ENCODE measurements at regions not wholly inside any gene's neighbourhood (a gene's known extent, or its start where the extent isn't known, plus 50 kb on each side); places are given as distances from the start of the nearest gene placed in this dataset.
A peak's percentile ranks its signal among the peaks of the same experiment; 100 is the strongest.
"Not testable (repeated sequence)": the region's sequence is repeated elsewhere in the genome, so short reads cannot be mapped to it uniquely, and the experiment has no call there.

DNA sequence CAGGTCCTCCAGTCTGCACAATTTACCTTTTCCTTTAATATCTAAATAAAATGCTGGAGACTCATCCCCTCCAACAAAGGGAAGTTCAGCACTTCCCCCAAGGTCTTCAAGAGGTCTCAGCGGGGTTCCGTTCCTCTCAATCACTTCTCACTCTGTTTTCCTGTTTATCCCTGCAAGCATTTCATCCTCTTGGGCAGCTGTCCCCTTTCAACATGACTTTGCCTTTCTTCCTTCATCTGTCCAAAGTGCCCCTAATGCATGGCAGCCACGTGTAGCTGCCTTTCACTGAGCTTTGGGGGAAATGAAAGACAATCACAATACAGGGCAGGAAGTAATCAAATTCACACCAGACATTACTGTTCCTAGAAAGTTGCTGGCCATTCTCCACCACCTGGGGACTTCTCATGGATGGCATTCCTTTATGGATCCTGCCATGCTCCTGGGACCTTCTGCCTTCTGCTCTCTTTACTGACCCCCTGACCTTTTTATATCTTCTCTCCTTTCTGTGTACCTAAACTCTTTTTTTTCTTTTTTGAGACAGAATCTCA lies 79.7 kb upstream of the USP9X start:
- TF ChIP-seq, protein P1, sequence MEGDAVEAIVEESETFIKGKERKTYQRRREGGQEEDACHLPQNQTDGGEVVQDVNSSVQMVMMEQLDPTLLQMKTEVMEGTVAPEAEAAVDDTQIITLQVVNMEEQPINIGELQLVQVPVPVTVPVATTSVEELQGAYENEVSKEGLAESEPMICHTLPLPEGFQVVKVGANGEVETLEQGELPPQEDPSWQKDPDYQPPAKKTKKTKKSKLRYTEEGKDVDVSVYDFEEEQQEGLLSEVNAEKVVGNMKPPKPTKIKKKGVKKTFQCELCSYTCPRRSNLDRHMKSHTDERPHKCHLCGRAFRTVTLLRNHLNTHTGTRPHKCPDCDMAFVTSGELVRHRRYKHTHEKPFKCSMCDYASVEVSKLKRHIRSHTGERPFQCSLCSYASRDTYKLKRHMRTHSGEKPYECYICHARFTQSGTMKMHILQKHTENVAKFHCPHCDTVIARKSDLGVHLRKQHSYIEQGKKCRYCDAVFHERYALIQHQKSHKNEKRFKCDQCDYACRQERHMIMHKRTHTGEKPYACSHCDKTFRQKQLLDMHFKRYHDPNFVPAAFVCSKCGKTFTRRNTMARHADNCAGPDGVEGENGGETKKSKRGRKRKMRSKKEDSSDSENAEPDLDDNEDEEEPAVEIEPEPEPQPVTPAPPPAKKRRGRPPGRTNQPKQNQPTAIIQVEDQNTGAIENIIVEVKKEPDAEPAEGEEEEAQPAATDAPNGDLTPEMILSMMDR (IDR thresholded peaks at IDR 0.05) = no peak
- Histone ChIP-seq H3K27me3 (no peaks in the 10 kb centered on the region), H3K4me3 (ENCODE audit: low read depth in 1 of 2, low read length in 1 of 2) (peak overlapping the region in 1 of 2 experiments; percentile 5), H3K9me3 (no peaks in the 10 kb centered on the region), H3K4me1 (ENCODE audit: control insufficient read depth in 1 of 2, insufficient read depth in 1 of 2, low read depth in 1 of 2, low read length in 1 of 2) (peaks cover 24 to 27% of the 10 kb centered on the region in 2 experiments), H3K36me3 (no peaks in the 10 kb centered on the region), H3K27ac (peak overlapping the region; percentile 58)

DNA sequence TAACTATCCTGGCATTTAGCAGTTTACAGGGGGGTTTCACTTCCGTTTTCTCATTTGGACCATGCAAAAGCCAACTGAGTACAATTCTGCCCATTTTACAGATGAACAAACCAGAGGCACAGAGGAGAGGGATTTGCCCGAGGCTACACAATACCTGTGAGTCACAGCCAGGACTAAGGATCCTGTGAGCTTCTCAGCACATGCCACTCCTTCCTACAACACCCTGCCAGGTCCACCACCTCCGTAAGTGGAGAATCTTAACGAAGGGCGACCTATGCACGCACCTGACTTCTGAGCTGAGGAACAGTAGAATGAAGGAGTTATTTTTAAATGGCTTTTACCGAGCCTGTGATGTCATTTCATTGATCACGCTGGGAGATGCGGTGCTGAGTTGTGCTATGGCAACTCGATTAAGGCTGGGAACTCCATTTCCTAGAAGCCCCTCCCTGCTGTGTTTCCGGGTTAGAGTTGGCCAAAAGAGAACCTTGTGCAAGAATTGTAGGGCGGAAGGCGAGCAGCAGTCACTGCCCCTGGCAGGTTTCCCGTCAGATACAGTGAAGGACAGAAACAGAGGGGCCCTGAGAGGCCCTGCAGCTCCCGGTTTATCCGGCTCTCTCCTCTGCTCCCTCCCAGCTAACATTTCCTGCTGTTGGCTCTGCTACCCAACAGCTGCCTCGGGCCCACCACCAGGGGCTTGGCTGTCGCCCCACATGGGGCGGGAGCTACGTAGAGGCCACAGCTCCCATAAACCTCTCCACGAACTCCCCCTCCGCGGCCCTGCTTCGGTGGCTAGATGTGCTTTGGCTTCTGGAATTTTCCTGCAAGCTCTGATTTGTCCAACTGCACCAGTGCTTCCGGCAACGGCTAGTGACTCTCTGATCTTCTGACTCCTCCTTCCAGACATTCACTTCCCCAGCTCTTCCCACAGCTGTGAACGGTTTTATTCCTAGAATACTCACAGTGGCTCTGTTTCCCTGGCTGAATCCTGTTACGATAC lies 75.1 kb upstream of the USP9X start:
- peaks cover 23 to 29% of the 10 kb centered on the region in 2 experiments for H3K4me1 ChIP-seq (ENCODE audit: control insufficient read depth in 1 of 2, insufficient read depth in 1 of 2, low read depth in 1 of 2, low read length in 1 of 2)
- H3K27me3 ChIP-seq = no peaks in the 10 kb centered on the region
- no peaks in the 10 kb centered on the region for H3K36me3 ChIP-seq
- TF ChIP-seq, protein P1 (IDR thresholded peaks at IDR 0.05) = no peak
- peak overlapping the region; percentile 49 to 50 for H3K4me3 ChIP-seq (ENCODE audit: low read depth in 1 of 2, low read length in 1 of 2)
- H3K9me3 ChIP-seq = no peaks in the 10 kb centered on the region
- peak overlapping the region; percentile 89 for H3K27ac ChIP-seq

DNA sequence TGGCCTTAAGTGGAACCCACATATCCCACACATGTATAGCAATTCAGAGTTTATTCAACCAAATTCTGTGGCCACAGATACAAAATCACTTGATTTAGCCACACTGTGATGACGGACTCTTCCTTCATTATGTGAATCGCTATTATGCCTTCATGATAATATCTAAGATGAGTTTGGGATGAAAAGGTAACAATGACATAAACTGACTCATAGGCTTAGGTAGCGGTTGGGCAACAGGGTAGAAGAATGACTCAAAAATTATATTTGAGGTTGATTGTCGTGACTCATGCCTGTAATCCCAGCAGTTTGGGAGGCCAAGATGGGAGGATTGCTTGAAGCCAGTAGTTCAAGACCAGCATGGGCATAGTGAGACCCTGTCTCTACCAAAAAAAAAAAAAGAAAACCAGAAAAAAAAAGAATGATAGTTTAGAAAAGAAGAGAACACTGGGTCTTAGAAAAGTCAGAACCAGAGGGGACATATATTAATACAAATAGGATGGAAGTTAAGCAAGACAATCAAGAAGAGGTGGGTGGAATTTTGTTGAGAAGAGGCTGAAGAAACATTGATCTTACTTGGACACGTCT lies 70.4 kb upstream of the USP9X start:
- TF ChIP-seq, protein P1 (IDR thresholded peaks at IDR 0.05) = no peak
- Histone ChIP-seq H3K9me3 (no peaks in the 10 kb centered on the region), H3K27me3 (no peaks in the 10 kb centered on the region), H3K36me3 (no peaks in the 10 kb centered on the region), H3K4me1 (ENCODE audit: control insufficient read depth in 1 of 2, insufficient read depth in 1 of 2, low read depth in 1 of 2, low read length in 1 of 2) (peaks cover 9 to 16% of the 10 kb centered on the region in 2 experiments), H3K27ac (no peak overlapping the region), H3K4me3 (ENCODE audit: low read depth in 1 of 2, low read length in 1 of 2) (no peak overlapping the region)

DNA sequence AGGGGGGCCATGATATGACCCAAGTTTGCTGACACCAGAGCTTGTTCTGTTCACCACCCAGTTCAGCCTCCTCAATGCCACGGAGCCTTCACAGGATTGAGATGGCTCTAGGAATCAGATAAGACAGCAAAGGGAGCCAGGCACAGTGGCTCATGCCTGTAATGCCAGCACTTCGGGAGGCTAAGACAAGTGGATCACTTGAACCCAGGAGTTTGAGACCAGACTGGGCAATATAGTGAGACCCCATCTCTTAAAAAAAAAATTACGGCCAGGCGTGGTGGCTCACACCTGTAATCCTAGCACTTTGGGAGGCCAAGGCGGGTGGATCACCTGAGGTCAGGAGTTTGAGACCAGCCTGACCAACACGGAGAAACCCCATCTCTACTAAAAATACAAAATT lies 67.5 kb upstream of the USP9X start:
- not testable (repeated sequence) for H3K27ac ChIP-seq; H3K9me3 ChIP-seq; H3K4me3 ChIP-seq (ENCODE audit: low read depth in 1 of 2, low read length in 1 of 2); H3K36me3 ChIP-seq; H3K4me1 ChIP-seq (ENCODE audit: control insufficient read depth in 1 of 2, insufficient read depth in 1 of 2, low read depth in 1 of 2, low read length in 1 of 2); H3K27me3 ChIP-seq

DNA sequence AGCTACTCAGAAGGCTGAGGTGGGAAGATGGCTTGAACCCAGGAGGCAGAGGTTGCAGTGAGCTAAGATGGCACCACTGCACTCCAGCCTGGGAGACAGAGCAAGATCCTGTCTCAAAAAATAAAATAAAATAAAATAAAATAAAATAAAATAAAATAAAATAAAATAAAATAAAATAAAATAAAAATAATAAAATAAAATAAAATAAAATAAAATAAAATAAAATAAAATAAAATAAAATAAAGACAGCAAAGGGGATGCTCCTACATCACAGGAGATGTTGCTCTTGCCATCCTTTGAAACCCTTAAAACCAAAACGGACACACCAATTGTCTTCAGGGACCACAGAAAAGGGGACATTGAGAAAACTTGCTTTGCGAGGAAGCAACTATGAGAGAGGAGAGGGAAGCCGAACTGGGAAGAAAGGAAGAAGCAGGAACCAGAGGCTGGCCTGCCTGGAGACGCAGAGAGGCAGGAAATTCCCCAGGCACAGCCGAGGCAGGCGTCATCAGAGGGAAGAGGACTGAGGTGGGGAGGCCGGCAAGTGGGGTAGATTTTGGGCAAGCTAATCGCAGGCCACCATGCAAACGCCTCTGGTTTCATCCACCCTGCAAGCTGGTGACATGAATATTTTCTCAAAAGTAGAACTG lies 66.7 kb upstream of the USP9X start:
- not testable (repeated sequence) for H3K4me3 ChIP-seq (ENCODE audit: low read depth in 1 of 2, low read length in 1 of 2); H3K27ac ChIP-seq; H3K36me3 ChIP-seq

DNA sequence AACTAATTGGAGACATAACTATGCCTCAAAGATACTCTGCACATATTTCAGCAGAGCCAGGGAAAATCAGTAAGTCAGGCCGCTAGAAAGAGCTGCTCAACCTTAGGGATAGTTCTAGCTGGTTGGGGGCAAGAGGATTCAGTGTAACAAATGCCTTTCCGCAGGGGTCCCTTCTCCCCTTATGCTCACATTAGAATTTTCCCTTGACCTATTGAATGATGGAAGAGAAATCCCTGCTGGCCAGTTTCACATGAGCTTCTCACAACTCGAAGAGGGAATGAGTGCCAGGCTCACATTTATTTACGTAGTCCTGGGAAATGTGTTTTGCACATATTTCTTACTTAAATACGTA lies 66.2 kb upstream of the USP9X start:
- H3K4me3 ChIP-seq (ENCODE audit: low read depth in 1 of 2, low read length in 1 of 2) = no peak overlapping the region
- H3K27ac ChIP-seq = no peak overlapping the region
- peaks cover 15 to 18% of the 10 kb centered on the region in 2 experiments for H3K4me1 ChIP-seq (ENCODE audit: control insufficient read depth in 1 of 2, insufficient read depth in 1 of 2, low read depth in 1 of 2, low read length in 1 of 2)
- H3K36me3 ChIP-seq = no peaks in the 10 kb centered on the region
- no peaks in the 10 kb centered on the region for H3K27me3 ChIP-seq
- H3K9me3 ChIP-seq = no peaks in the 10 kb centered on the region
- TF ChIP-seq, protein P1 (IDR thresholded peaks at IDR 0.05) = no peak

More for the DNA sequence above, 66.7 kb upstream of the USP9X start:
- peaks cover 15 to 16% of the 10 kb centered on the region in 2 experiments for H3K4me1 ChIP-seq (ENCODE audit: control insufficient read depth in 1 of 2, insufficient read depth in 1 of 2, low read depth in 1 of 2, low read length in 1 of 2)
- not testable (repeated sequence) for H3K9me3 ChIP-seq, H3K27me3 ChIP-seq

All from neutrophil (primary cell).